ENCODE measurements at regions not wholly inside any gene's neighbourhood (a gene's known extent, or its start where the extent isn't known, plus 50 kb on each side); places are given as distances from the start of the nearest gene placed in this dataset.

GRCh38 chr2:15861172-15861822, 79.1 kb upstream of the MYCN start:
- POLR2A ChIA-PET, result interaction anchor here (0.6 kb wide), 1 partner anchor 209 kb away, joined by 3 read pairs; no protein-coding TSS in a partner anchor
- WGBS (ENCODE audit: missing lambda C conversion rate), result 28% methylated on average over 6 of the region's 6 CpGs
- no peak for TF ChIP-seq POLR2A (IDR thresholded peaks at IDR 0.05; ENCODE audit: low read length)
- H3K27ac ChIP-seq, result no peak overlapping the region
- no peaks in the 10 kb centered on the region for H3K4me1 ChIP-seq
- no peak overlapping the region for H3K4me2 ChIP-seq
- no peak for FAIRE-seq
- no peaks in the 10 kb centered on the region for H3K9me3 ChIP-seq
- no peak for ATAC-seq
- H3K4me3 ChIP-seq, result no peak overlapping the region
- CTCF ChIA-PET, result no interaction called here
- DNase-seq (ENCODE audit: low read depth in 1 of 2, low spot score in 1 of 2), result no peak

DNA sequence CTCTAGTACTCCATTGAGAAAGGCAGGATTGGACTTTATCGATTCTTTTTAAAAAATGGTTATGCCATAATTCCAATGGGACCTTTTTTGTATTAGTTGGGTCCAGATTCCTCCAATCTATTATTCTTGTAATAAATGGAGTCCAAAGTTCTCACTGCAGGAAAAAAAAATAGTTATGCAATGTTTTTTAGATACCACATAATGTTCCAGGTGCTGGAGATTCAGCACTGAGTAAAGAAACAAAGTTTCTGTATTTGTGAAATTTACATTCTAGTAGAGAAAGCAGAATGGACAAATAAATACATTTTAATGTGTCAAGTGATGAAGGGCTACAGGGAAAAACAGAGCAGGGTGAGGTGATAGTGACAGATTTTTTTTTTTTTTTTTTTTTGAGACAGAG, 78.5 kb upstream of the MYCN start:
- Histone ChIP-seq H3K27ac (no peak overlapping the region), H3K4me1 (no peaks in the 10 kb centered on the region), H3K4me3 (no peak overlapping the region), H3K9me3 (no peaks in the 10 kb centered on the region), H3K4me2 (no peak overlapping the region)
- CTCF ChIA-PET, result interaction anchor here (0.7 kb wide), 1 partner anchor 226 kb away, joined by 3 read pairs; no protein-coding TSS in a partner anchor
- TF ChIP-seq TFCP2L1 (CRISPR knock-in tag; IDR thresholded peaks at IDR 0.05) (no peak), EP300 (IDR thresholded peaks at IDR 0.05) (no peak), NR3C1 (IDR thresholded peaks at IDR 0.05) (no peak), HOXB5 (CRISPR knock-in tag; IDR thresholded peaks at IDR 0.05) (no peak), POLR2AphosphoS2 (conservative IDR thresholded peaks at IDR 0.05; ENCODE audit: low read length) (no peak), KDM5A (IDR thresholded peaks at IDR 0.05) (no peak), NFE2L2 (conservative IDR thresholded peaks at IDR 0.05; ENCODE audit: low read length) (no peak), RAD21 (conservative IDR thresholded peaks at IDR 0.05 in 1 of 2, IDR thresholded peaks at IDR 0.05 in 1 of 2) (no peak), CHD4 (IDR thresholded peaks at IDR 0.05; ENCODE audit: borderline replicate concordance) (no peak), RNF2 (IDR thresholded peaks at IDR 0.05; ENCODE audit: borderline replicate concordance, low read depth) (no peak), MAFK (IDR thresholded peaks at IDR 0.05; ENCODE audit: partially characterized antibody) (no peak), PHF8 (IDR thresholded peaks at IDR 0.05; ENCODE audit: borderline replicate concordance, low read depth) (no peak), CHD2 (IDR thresholded peaks at IDR 0.05; ENCODE audit: low read length, partially characterized antibody) (no peak), RARB (CRISPR knock-in tag; IDR thresholded peaks at IDR 0.05) (no peak), JUN (IDR thresholded peaks at IDR 0.05) (no peak), REST (IDR thresholded peaks at IDR 0.05) (no peak), GATA3 (IDR thresholded peaks at IDR 0.05; ENCODE audit: borderline replicate concordance) (no peak)
- ATAC-seq, result no peak
- no peak for DNase-seq (ENCODE audit: low read depth in 1 of 2, low spot score in 1 of 2)
- WGBS (ENCODE audit: missing lambda C conversion rate), result 20% methylated on average over 1 of the region's 1 CpG
- POLR2A ChIA-PET, result no interaction called here
- FAIRE-seq, result no peak

GRCh38 chr2:15863089-15863488, 77.3 kb upstream of the MYCN start:
- Histone ChIP-seq H3K4me2 (no peak overlapping the region), H3K4me3 (no peak overlapping the region), H3K4me1 (no peaks in the 10 kb centered on the region), H3K9me3 (0 out of 3 replicates have a peak, but pooled peaks cover 2% of the 10 kb centered on the region), H3K27ac (no peak overlapping the region)
- WGBS (ENCODE audit: missing lambda C conversion rate), result 9% methylated on average over 2 of the region's 2 CpGs
- ATAC-seq (no peak), FAIRE-seq (no peak), DNase-seq (ENCODE audit: low read depth in 1 of 2, low spot score in 1 of 2) (no peak)
- TF ChIP-seq MAFK (IDR thresholded peaks at IDR 0.05; ENCODE audit: partially characterized antibody) (no peak), ZFP36 (IDR thresholded peaks at IDR 0.05; ENCODE audit: borderline replicate concordance, partially characterized antibody) (no peak), NFE2L2 (conservative IDR thresholded peaks at IDR 0.05; ENCODE audit: low read length) (no peak), RARB (CRISPR knock-in tag; IDR thresholded peaks at IDR 0.05) (no peak), CHD2 (IDR thresholded peaks at IDR 0.05; ENCODE audit: low read length, partially characterized antibody) (no peak), KDM5A (IDR thresholded peaks at IDR 0.05) (no peak), SMC3 (IDR thresholded peaks at IDR 0.05) (no peak), EP300 (IDR thresholded peaks at IDR 0.05) (no peak), CBX2 (IDR thresholded peaks at IDR 0.05; ENCODE audit: borderline replicate concordance, low read depth) (no peak), FOSL2 (IDR thresholded peaks at IDR 0.05) (no peak), FOSL2 (CRISPR knock-in tag; IDR thresholded peaks at IDR 0.05) (no peak), TP53 (CRISPR knock-in tag; IDR thresholded peaks at IDR 0.05) (no peak), BHLHE40 (IDR thresholded peaks at IDR 0.05; ENCODE audit: low read depth, low read length) (no peak), RCOR1 (IDR thresholded peaks at IDR 0.05; ENCODE audit: low read depth, low read length) (no peak), ATOH8 (CRISPR knock-in tag; IDR thresholded peaks at IDR 0.05; ENCODE audit: low read depth) (no peak)
- TF ChIP-seq, protein P1, sequence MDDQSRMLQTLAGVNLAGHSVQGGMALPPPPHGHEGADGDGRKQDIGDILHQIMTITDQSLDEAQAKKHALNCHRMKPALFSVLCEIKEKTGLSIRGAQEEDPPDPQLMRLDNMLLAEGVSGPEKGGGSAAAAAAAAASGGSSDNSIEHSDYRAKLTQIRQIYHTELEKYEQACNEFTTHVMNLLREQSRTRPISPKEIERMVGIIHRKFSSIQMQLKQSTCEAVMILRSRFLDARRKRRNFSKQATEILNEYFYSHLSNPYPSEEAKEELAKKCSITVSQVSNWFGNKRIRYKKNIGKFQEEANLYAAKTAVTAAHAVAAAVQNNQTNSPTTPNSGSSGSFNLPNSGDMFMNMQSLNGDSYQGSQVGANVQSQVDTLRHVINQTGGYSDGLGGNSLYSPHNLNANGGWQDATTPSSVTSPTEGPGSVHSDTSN (IDR thresholded peaks at IDR 0.05), result no peak
- ChIA-PET POLR2A (no interaction called here), CTCF (interaction anchor here (0.6 to 1.4 kb wide), 2 partner anchors 14 to 352 kb away, joined by 3 read pairs; no protein-coding TSS in a partner anchor)

Measured in A549 (cell line).